ENCODE measurements at regions not wholly inside any gene's neighbourhood (a gene's known extent, or its start where the extent isn't known, plus 50 kb on each side); places are given as distances from the start of the nearest gene placed in this dataset.
A peak's percentile ranks its signal among the peaks of the same experiment; 100 is the strongest.

- CTCF ChIA-PET: no interaction called here
- Mint-ChIP-seq H3K9me3 (peaks cover 74% of the 10 kb centered on the region), H3K27me3 (ENCODE audit: low read depth) (peaks cover 6% of the 10 kb centered on the region; the same call in 1 of the 2 replicates), H3K36me3 (peaks cover 45% of the 10 kb centered on the region), H3K27ac (no peak overlapping the region), H3K4me1 (no peaks in the 10 kb centered on the region), H3K4me3 (no peak overlapping the region)
- POLR2A ChIA-PET: no interaction called here
- ATAC-seq (peak; percentile 48; the same call in 1 of the 2 replicates), DNase-seq (ENCODE audit: low spot score) (no peak)
- TF ChIP-seq CBFB (CRISPR knock-in tag; IDR thresholded peaks at IDR 0.05; ENCODE audit: low read depth) (no peak), ZNF281 (CRISPR knock-in tag; IDR thresholded peaks at IDR 0.05) (no peak), HMGA2 (CRISPR knock-in tag; IDR thresholded peaks at IDR 0.05) (no peak), ZNF532 (CRISPR knock-in tag; IDR thresholded peaks at IDR 0.05; ENCODE audit: borderline replicate concordance) (no peak), RELA (CRISPR knock-in tag; IDR thresholded peaks at IDR 0.05; ENCODE audit: borderline replicate concordance) (no peak), ARID4B (CRISPR knock-in tag; IDR thresholded peaks at IDR 0.05; ENCODE audit: borderline replicate concordance) (no peak), MAX (CRISPR knock-in tag; IDR thresholded peaks at IDR 0.05) (no peak), CREB1 (CRISPR knock-in tag; IDR thresholded peaks at IDR 0.05) (no peak), FOXP4 (CRISPR knock-in tag; IDR thresholded peaks at IDR 0.05) (no peak)
Measured at GRCh38 chr5:12467799-12468198, 563.6 kb upstream of the CTNND2 start.

- Mint-ChIP-seq H3K4me3 (no peak overlapping the region), H3K9me3 (peaks cover 56% of the 10 kb centered on the region), H3K36me3 (peaks cover 44% of the 10 kb centered on the region), H3K4me1 (peaks cover 4% of the 10 kb centered on the region), H3K27me3 (ENCODE audit: low read depth) (no peaks in the 10 kb centered on the region), H3K27ac (no peak overlapping the region)
- ChIA-PET CTCF (no interaction called here), POLR2A (no interaction called here)
- no peak for TF ChIP-seq NR1H2 (CRISPR knock-in tag; IDR thresholded peaks at IDR 0.05)
- TF ChIP-seq JUN (CRISPR knock-in tag; IDR thresholded peaks at IDR 0.05): no peak
- no peak for TF ChIP-seq CDX4 (CRISPR knock-in tag; IDR thresholded peaks at IDR 0.05; ENCODE audit: borderline replicate concordance)
- no peak for TF ChIP-seq ELF4 (CRISPR knock-in tag; IDR thresholded peaks at IDR 0.05; ENCODE audit: low read depth)
- TF ChIP-seq NFATC4 (CRISPR knock-in tag; IDR thresholded peaks at IDR 0.05): no peak
- no peak for TF ChIP-seq FOXK1 (CRISPR knock-in tag; IDR thresholded peaks at IDR 0.05)
- no peak for TF ChIP-seq E2F1 (CRISPR knock-in tag; IDR thresholded peaks at IDR 0.05)
- ATAC-seq (no peak), DNase-seq (ENCODE audit: low spot score) (no peak)
Measured at GRCh38 chr5:12460493-12461261, 556.4 kb upstream of the CTNND2 start.

All from WTC11 (cell line).